ENCODE measurements at regions not wholly inside any gene's neighbourhood (a gene's known extent, or its start where the extent isn't known, plus 50 kb on each side); places are given as distances from the start of the nearest gene placed in this dataset.

- Mint-ChIP-seq H3K9me3 (no peaks in the 10 kb centered on the region), H3K27ac (no peak overlapping the region), H3K36me3 (no peaks in the 10 kb centered on the region)
- DNase-seq (ENCODE audit: low spot score in 2 of 2) (peak in 1 of 2 donors; percentile 43), ATAC-seq (no peak)
Measured at GRCh38 chr7:155883491-155884224, 71.4 kb upstream of the SHH start.

DNA sequence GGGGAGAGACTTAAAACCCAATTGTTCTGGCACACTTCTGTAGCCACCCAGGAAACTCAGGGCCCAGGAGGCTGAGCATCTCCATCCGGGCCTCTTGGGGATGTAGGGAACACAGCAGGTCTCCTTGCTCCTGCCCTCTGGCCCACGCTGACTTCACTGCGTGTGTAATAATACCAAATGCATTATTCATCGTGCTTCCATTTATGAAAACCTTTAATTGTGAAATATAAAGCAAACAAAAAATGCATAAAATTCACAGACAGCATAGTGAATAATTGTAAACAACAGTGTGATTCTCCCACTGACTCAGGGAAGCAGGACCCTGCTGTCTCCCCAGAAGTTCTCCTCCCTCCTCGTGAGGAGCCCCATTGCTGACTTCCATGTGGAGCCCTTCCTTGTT lies 70.3 kb upstream of the SHH start:
- no peaks in the 10 kb centered on the region for H3K9me3 Mint-ChIP-seq
- H3K36me3 Mint-ChIP-seq = no peaks in the 10 kb centered on the region
- H3K27ac Mint-ChIP-seq = no peak overlapping the region
- ATAC-seq = no peak
- DNase-seq (ENCODE audit: low spot score in 2 of 2) = no peak

- Mint-ChIP-seq H3K27ac (no peak overlapping the region), H3K9me3 (no peaks in the 10 kb centered on the region), H3K36me3 (no peaks in the 10 kb centered on the region)
- DNase-seq (ENCODE audit: low spot score in 2 of 2) (peak in 1 of 2 donors; percentile 50), ATAC-seq (no peak)
Measured at GRCh38 chr7:155881471-155882350, 69.4 kb upstream of the SHH start.

DNA sequence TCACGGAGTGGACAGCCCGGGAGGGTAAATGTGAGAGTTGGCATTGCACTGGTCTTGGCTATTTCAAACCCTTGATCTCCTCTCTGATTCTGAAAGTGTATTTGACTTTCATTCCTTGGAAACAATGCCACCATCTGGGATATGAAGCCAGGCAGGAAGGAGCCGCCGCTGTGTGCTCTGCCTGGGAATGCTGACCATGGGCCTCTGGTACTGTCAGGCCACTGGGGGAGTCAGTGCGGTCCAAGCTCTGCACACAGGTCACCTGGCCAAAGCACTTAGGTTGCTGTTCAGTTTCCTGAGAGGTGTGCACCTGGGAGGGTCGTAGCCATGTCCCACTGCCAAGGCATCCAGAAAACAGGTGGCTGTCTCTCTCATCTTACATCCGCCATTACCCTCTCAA lies 68.5 kb upstream of the SHH start:
- ATAC-seq (no peak), DNase-seq (ENCODE audit: low spot score in 2 of 2) (no peak)
- H3K36me3 Mint-ChIP-seq = no peaks in the 10 kb centered on the region
- H3K27ac Mint-ChIP-seq = no peak overlapping the region
- no peaks in the 10 kb centered on the region for H3K9me3 Mint-ChIP-seq

DNA sequence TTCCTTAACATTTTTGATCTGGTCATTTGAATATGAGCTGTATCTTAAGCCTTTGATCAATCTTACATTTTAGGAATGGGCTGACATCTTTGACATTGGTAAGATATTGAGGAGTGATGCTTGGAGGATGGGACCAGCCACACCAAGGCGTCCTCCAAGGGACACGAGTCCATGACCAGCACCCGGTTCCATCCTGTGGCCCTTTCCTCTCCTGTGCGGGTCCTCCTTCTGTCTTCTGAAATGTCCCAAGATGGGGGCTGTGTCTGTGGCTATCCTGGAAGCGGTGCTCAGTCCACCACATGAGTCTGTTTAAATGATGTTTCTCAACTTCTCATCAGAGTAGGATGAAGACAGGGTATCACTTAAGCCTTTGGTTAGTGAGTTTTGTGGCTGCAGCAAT lies 67.3 kb upstream of the SHH start:
- Mint-ChIP-seq H3K9me3 (no peaks in the 10 kb centered on the region), H3K27ac (no peak overlapping the region), H3K36me3 (no peaks in the 10 kb centered on the region)
- DNase-seq (ENCODE audit: low spot score in 2 of 2) (no peak), ATAC-seq (no peak)

DNA sequence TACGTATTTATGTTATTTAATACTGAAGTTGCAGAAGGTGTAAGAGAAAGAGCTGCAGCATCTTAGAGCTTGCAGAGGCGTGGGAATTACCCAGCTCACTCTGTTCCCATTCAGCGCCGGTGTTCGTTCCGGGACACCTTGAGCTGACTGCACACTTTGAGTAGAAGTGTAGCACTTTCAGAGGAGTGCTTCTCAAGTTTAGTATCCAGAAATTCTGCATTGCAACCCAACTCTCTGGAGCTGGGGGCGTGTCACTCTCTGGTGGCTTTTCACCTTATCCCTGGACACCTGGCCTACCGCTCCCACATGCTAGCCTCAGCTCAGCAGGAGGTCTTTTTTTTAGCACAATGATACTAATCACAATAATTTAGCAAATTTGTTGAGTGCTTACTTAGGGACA lies 66.4 kb upstream of the SHH start:
- ATAC-seq (no peak), DNase-seq (ENCODE audit: low spot score in 2 of 2) (no peak)
- Mint-ChIP-seq H3K9me3 (no peaks in the 10 kb centered on the region), H3K27ac (no peak overlapping the region), H3K36me3 (no peaks in the 10 kb centered on the region)

DNA sequence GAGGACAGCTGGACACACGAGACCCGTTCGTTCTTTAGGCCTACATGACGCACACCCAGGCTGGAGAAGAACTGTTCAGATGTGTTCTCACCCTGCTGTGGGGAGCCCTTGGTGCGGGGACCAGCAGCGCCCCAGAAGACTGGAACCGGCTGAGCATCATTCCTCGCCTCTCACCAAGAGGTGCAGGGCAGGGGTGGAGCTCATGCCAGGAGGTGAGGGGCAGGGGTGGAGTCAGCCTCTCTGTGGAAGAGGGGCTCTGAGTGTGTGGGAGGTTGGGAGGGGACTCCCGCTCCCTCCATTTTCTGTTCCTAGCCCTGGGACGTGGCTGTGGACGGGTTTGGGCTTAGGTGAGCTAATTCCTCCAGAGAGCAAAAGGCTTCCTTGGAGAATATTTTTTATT lies 66.0 kb upstream of the SHH start:
- H3K36me3 Mint-ChIP-seq = no peaks in the 10 kb centered on the region
- ATAC-seq (no peak), DNase-seq (ENCODE audit: low spot score in 2 of 2) (no peak)
- H3K9me3 Mint-ChIP-seq = no peaks in the 10 kb centered on the region
- no peak overlapping the region for H3K27ac Mint-ChIP-seq

- Mint-ChIP-seq H3K9me3 (no peaks in the 10 kb centered on the region), H3K36me3 (no peaks in the 10 kb centered on the region), H3K27ac (no peak overlapping the region)
- DNase-seq (ENCODE audit: low spot score in 2 of 2) (no peak), ATAC-seq (no peak)
Measured at GRCh38 chr7:155877167-155877566, 64.9 kb upstream of the SHH start.

DNA sequence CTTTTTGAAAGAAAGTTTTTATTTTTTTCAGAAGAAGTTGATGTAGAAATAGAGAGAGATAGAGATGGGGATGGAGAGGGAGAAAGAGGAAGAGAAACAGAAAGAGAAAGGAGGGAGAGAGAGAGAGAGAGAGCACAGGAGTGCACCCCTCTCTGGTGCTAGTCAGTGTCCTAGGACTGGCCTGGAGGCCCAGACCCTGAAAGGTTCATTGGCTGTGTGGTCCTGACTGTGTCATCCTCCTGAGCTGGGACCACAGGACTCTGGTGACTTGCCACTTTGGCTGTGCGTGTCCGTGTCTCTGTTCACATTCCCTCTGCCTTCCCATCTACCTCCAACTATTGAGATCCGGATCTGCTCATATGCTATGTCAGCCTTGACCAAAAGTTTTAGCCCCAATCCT lies 62.1 kb upstream of the SHH start:
- no peak for DNase-seq (ENCODE audit: low spot score in 2 of 2)
- no peaks in the 10 kb centered on the region for H3K36me3 Mint-ChIP-seq
- H3K9me3 Mint-ChIP-seq = no peaks in the 10 kb centered on the region
- H3K27ac Mint-ChIP-seq = no peak overlapping the region
- ATAC-seq = no peak

DNA sequence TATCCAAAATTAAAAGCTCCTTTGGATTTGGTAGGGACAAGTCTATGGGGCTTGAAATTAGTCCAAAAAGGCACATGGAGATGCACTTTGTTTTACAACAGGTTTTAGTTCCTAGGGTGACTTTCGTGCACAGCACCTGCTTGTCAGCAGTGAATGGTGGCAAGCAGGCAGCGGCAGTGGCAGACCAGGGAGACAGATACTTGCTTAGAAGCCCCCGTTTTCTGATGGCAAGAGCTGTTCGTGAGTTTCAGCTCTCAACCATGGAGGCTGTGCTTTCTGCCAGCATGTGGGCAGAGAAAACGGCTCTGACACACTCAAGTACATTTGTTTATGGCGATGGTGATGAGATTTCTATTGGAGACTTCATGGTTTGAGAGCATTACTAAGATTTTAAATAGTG lies 61.7 kb upstream of the SHH start:
- no peaks in the 10 kb centered on the region for H3K36me3 Mint-ChIP-seq
- H3K27ac Mint-ChIP-seq = no peak overlapping the region
- DNase-seq (ENCODE audit: low spot score in 2 of 2) = no peak
- H3K9me3 Mint-ChIP-seq = no peaks in the 10 kb centered on the region
- ATAC-seq = no peak

DNA sequence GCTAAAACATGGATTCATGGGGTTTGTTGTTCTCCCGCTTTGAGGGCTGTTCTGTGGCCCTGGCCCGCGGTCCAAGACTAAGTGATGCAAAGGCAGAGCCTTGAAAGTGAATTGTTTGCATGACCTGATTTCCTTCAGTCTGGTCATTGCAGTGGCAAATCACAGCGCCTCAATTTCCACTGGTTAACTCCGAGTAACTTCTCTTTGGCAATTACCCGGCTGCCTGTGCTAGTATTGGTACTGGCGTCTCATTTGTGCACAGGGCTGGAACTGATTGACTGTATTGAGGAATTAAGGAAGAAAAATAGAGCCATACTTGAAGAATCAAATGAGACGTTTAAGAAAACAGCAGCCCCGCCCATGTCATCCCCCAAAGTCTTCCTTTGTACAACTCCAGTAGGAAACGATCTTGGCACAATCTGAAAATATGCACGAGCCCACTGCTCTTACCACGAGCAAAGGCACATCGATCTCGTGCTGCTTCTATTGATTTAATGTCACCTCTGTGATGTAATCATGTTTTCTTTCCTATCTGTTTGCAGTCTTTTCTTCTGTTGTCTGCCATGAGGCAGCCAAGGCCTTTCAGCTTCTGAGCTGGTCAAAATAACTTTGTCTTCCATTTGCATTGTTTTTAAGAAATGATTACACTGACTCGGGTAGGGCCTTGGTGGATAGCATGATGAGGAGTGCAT lies 60.6 kb upstream of the SHH start:
- Mint-ChIP-seq H3K36me3 (no peaks in the 10 kb centered on the region), H3K9me3 (no peaks in the 10 kb centered on the region), H3K27ac (no peak overlapping the region)
- no peak for ATAC-seq
- no peak for DNase-seq (ENCODE audit: low spot score in 2 of 2)

GRCh38 chr7:155871211-155871610 lies 58.9 kb upstream of the SHH start:
- Mint-ChIP-seq H3K27ac (no peak overlapping the region), H3K36me3 (no peaks in the 10 kb centered on the region), H3K9me3 (no peaks in the 10 kb centered on the region)
- ATAC-seq (no peak), DNase-seq (ENCODE audit: low spot score in 2 of 2) (no peak)

- H3K27ac Mint-ChIP-seq = no peak overlapping the region
- H3K9me3 Mint-ChIP-seq = no peaks in the 10 kb centered on the region
- ATAC-seq (no peak), DNase-seq (ENCODE audit: low spot score in 2 of 2) (no peak)
- H3K36me3 Mint-ChIP-seq = no peaks in the 10 kb centered on the region
Measured at GRCh38 chr7:155870334-155871180, 58.3 kb upstream of the SHH start.

DNA sequence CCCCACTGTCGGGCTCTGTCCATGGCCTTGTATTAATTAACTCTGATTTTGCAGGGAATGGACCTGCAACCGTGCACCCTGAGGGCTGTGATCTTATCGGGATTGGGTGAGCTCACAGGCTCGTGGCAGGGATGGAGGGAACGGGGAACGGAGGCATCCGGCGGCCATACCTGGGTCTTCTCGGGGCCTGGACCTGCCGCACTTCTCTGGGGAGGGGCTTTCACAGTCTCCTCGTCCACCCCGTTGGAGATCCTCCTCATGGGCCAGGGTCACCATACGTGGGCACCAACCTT lies 57.5 kb upstream of the SHH start:
- H3K27ac Mint-ChIP-seq = no peak overlapping the region
- DNase-seq (ENCODE audit: low spot score in 2 of 2) = no peak
- no peaks in the 10 kb centered on the region for H3K36me3 Mint-ChIP-seq
- no peak for ATAC-seq
- H3K9me3 Mint-ChIP-seq = no peaks in the 10 kb centered on the region

- Mint-ChIP-seq H3K36me3 (no peaks in the 10 kb centered on the region), H3K9me3 (no peaks in the 10 kb centered on the region), H3K27ac (no peak overlapping the region)
- DNase-seq (ENCODE audit: low spot score in 2 of 2) = no peak
- no peak for ATAC-seq
Measured at GRCh38 chr7:155868955-155869783, 56.9 kb upstream of the SHH start.

GRCh38 chr7:155867734-155868400 lies 55.6 kb upstream of the SHH start:
- no peaks in the 10 kb centered on the region for H3K36me3 Mint-ChIP-seq
- no peak overlapping the region for H3K27ac Mint-ChIP-seq
- no peak for DNase-seq (ENCODE audit: low spot score in 2 of 2)
- ATAC-seq = no peak
- H3K9me3 Mint-ChIP-seq = no peaks in the 10 kb centered on the region
